ENCODE measurements at regions not wholly inside any gene's neighbourhood (a gene's known extent, or its start where the extent isn't known, plus 50 kb on each side); places are given as distances from the start of the nearest gene placed in this dataset.
"Not testable (repeated sequence)": the region's sequence is repeated elsewhere in the genome, so short reads cannot be mapped to it uniquely, and the experiment has no call there.

- Mint-ChIP-seq H3K4me1 (peaks cover 2% of the 10 kb centered on the region), H3K36me3 (ENCODE audit: low read depth) (peaks cover 7% of the 10 kb centered on the region), H3K9me3 (peaks cover 30% of the 10 kb centered on the region), H3K27me3 (ENCODE audit: low read depth, poor library complexity) (no peaks in the 10 kb centered on the region), H3K27ac (no peak overlapping the region), H3K4me3 (no peak overlapping the region)
- no peak for TF ChIP-seq CTCF (IDR thresholded peaks at IDR 0.05)
- DNase-seq, result no peak
Observed at GRCh38 chr2:53212576-53212975, 555.0 kb upstream of the CHAC2 start.

DNA sequence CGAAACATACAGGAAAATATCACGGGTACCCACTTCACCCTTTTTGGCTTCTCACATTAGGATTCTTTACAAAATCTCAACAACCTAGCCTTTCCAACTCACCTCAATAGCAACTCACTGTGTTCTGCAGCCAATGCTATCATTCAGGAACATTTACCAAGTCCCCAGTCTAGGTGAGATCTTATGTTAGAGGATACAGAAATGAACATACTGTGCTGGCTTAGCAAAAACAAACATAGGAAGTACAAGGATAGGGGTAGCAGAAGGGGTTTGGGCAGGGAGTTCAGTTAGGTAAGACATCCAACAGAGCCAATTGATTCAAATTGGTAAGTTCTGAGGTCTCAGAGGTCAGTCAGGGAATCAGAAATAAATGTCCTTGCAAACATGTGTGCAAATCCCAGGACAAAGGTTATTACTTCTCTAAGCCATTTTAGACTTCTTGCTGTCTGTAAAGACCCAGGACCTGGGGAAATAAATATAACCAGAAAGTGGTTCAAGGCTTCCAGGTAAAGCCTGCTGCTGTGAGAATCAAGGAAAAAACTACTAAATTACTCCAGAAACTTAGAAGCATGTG is 556.3 kb upstream of the CHAC2 start:
- peaks cover 9% of the 10 kb centered on the region for H3K4me1 Mint-ChIP-seq
- no peak overlapping the region for H3K4me3 Mint-ChIP-seq
- DNase-seq, result no peak
- H3K27me3 Mint-ChIP-seq (ENCODE audit: low read depth, poor library complexity), result no peaks in the 10 kb centered on the region
- H3K27ac Mint-ChIP-seq, result no peak overlapping the region
- H3K36me3 Mint-ChIP-seq (ENCODE audit: low read depth), result peaks cover 7% of the 10 kb centered on the region
- H3K9me3 Mint-ChIP-seq, result peaks cover 25% of the 10 kb centered on the region
- TF ChIP-seq CTCF (IDR thresholded peaks at IDR 0.05), result no peak

GRCh38 chr2:53210538-53210937 is 557.1 kb upstream of the CHAC2 start:
- H3K4me3 Mint-ChIP-seq, result no peak overlapping the region
- no peaks in the 10 kb centered on the region for H3K27me3 Mint-ChIP-seq (ENCODE audit: low read depth, poor library complexity)
- no peak overlapping the region for H3K27ac Mint-ChIP-seq
- H3K9me3 Mint-ChIP-seq, result peaks cover 17% of the 10 kb centered on the region
- H3K4me1 Mint-ChIP-seq, result peaks cover 9% of the 10 kb centered on the region
- no peak for TF ChIP-seq CTCF (IDR thresholded peaks at IDR 0.05)
- DNase-seq, result no peak
- H3K36me3 Mint-ChIP-seq (ENCODE audit: low read depth), result peaks cover 7% of the 10 kb centered on the region

DNA sequence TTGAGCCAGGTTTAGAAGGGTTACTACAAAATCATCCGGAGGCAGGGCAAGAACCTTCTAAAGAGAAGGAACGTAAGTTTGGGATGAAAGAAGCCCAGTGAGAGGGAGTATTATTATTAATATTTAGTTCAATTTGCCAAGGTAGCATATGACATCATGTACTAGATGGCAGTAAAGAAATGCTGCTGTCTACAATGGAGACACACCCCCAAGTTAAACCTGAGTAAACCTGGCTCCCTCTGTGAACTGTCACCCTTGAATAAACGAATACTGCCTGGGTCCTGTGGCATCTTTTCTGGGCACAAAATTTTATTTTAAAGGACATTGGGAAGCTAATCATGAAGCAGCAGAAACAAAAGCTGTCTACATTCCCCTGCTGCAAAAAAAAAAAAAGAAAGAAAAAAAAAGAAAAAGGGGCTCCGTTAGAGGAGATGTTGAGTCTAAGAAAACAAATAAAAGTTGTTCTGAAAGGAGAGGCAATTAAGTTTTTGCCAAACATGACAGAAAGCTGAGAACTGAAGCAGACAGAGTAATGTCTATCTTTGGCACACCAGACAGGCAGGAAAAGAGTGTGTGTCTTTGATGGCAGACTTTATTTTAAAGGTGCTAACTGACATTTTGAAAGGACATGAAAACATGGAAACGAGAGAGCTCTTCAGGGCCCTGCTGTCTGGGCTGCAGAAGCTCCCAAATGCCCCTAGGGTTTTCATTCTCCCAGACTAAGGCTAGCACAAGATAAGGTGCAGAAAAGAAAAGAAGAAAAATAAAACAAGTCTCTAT is 557.7 kb upstream of the CHAC2 start:
- TF ChIP-seq CTCF (IDR thresholded peaks at IDR 0.05), result no peak
- Mint-ChIP-seq H3K27me3 (ENCODE audit: low read depth, poor library complexity) (no peaks in the 10 kb centered on the region), H3K27ac (no peak overlapping the region), H3K9me3 (peaks cover 12% of the 10 kb centered on the region), H3K4me1 (peaks cover 9% of the 10 kb centered on the region), H3K36me3 (ENCODE audit: low read depth) (peaks cover 7% of the 10 kb centered on the region), H3K4me3 (no peak overlapping the region)
- DNase-seq, result no peak

- H3K27me3 Mint-ChIP-seq (ENCODE audit: low read depth, poor library complexity), result no peaks in the 10 kb centered on the region
- peaks cover 12% of the 10 kb centered on the region for H3K4me1 Mint-ChIP-seq
- H3K9me3 Mint-ChIP-seq, result peaks cover 3% of the 10 kb centered on the region
- no peak for DNase-seq
- no peak overlapping the region for H3K4me3 Mint-ChIP-seq
- TF ChIP-seq CTCF (IDR thresholded peaks at IDR 0.05), result no peak
- H3K27ac Mint-ChIP-seq, result no peak overlapping the region
- no peaks in the 10 kb centered on the region for H3K36me3 Mint-ChIP-seq (ENCODE audit: low read depth)
Observed at GRCh38 chr2:53208815-53209214, 558.8 kb upstream of the CHAC2 start.

- not testable (repeated sequence) for H3K27ac Mint-ChIP-seq; DNase-seq; H3K36me3 Mint-ChIP-seq (ENCODE audit: low read depth); H3K9me3 Mint-ChIP-seq; H3K4me3 Mint-ChIP-seq; H3K27me3 Mint-ChIP-seq (ENCODE audit: low read depth, poor library complexity)
- peaks cover 31% of the 10 kb centered on the region for H3K4me1 Mint-ChIP-seq
Observed at GRCh38 chr2:53206226-53206625, 561.4 kb upstream of the CHAC2 start.
